ENCODE measurements at regions not wholly inside any gene's neighbourhood (a gene's known extent, or its start where the extent isn't known, plus 50 kb on each side); places are given as distances from the start of the nearest gene placed in this dataset.

DNA sequence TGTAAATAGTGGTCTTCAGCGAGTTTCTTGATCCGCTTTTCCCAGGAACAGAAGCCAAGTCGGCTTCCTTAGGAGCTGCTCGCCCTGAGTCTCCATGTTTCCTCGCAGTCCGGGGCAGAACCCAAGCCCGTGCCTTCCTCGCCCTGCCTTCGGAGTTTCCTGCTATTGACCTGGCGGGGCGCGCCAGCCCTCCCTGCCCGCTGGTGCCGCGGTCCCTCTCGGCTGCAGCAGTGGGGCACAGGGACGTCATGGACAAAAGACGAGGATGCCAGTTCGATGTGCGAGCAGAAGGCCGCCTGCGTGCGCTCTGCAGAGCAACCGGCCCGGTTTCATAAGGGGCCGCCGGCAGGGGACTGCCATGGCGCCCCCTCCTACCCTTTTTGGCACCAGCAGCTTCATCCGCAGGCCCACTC, 156.6 kb downstream of the TM9SF2 start:
- no peak for TF ChIP-seq SP1 (IDR thresholded peaks at IDR 0.05)
- no peak for TF ChIP-seq BHLHE40 (IDR thresholded peaks at IDR 0.05; ENCODE audit: borderline replicate concordance)
- TF ChIP-seq HDGF (IDR thresholded peaks at IDR 0.05; ENCODE audit: borderline replicate concordance), result no peak
- no peak for TF ChIP-seq ZNF384 (IDR thresholded peaks at IDR 0.05)

Measured in HEK293T (cell line).